GM21717 (cell line): ENCODE measurements at regions not wholly inside any gene's neighbourhood (a gene's known extent, or its start where the extent isn't known, plus 50 kb on each side); places are given as distances from the start of the nearest gene placed in this dataset.
"Not testable (repeated sequence)": the region's sequence is repeated elsewhere in the genome, so short reads cannot be mapped to it uniquely, and the experiment has no call there.

Experiments used
- ATAC-seq: cut with Tn5 transposase; IDR thresholded peaks from one replicate; pipeline ENCODE4 v1.9.1; 2021; ENCODE audit warnings: mild to moderate bottlenecking, moderate library complexity; ENCODE audit not compliant: unreplicated experiment

DNA sequence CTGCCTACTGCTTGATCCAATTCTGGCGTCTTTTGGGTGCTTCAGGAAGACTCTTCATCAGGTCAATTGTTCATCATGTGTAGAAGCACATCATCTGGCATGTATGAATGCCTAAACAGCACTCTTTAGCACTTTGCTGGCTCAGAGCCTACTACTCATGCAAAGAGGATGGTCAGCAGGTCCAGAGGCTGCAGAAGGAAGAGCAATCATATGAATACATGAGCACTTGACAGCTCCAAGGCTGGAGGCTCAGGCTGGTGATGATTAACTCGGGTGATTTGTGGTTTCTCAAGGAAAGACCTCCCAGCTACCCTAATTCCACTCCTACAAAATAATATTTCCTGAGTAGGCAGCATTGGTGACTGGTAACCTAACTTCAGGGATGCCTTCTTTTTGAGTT lies 103.8 kb upstream of the CXCL13 start:
- ATAC-seq: no peak

DNA sequence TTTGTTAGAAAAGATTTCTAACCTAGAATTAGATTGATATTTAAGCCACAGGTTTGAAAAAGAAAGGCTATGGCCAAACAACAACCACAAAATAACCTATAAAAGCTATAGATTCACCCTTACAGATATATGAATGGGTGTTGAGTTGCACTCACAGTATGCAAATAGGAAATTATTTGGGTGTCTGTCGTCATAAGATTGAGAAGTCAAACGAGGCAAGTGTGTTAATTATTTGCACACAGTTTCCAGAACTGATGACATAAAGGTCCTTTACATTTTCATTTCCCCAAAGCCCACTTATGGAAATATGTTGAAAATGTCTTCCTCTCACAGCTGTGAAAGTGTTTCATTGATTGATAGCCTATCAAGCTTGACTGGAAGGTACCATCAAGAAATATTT lies 101.2 kb upstream of the CXCL13 start:
- ATAC-seq: no peak

DNA sequence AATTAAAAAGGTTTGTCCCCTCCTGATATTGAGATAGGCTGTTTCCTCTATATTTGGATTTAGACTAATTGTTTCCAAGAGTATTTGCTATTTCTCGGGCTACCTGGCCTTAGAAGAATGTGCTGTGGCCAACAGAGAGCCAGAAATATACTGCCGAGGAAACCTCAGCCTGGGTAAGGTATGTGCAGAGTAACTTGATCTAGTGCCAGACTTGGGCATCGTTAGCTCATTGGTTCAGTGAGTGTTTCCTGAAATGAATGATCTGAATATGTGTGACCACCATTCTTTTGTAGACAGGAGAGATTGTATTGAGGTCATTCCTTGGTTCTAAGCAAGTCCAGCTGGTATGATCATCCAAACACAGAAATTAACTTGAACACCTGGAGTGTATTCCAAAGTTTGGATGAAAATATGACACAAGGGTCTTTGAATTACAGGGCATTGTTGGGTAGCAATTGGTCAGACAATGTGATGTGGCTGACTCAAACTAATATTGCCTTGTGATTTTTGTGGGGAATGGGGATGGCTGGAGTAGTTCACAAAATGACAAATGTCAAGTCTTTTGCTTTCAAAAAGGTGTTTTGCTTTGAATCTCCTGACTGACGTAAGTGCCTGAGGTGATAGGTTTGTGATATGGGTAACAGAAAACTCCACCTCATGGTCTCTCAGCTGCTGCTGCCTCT lies 100.2 kb upstream of the CXCL13 start:
- ATAC-seq: peak; percentile 58

DNA sequence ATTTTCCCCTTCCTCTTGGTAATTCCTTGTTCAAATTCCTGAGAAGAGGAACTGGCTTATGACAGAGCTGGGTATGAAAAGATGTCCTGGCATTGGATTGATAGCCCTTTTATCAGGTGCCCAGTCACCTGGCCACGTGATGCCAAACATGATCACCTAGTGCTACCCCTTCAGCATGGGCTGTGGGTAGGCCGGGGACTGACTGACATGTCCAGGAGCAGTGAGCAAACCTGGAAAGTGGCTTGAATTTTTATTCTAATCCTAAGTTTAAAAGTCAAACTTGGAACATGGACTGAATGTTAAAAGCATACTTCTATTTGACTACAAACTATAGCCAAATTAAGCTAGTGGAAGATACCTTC lies 99.7 kb upstream of the CXCL13 start:
- no peak for ATAC-seq

DNA sequence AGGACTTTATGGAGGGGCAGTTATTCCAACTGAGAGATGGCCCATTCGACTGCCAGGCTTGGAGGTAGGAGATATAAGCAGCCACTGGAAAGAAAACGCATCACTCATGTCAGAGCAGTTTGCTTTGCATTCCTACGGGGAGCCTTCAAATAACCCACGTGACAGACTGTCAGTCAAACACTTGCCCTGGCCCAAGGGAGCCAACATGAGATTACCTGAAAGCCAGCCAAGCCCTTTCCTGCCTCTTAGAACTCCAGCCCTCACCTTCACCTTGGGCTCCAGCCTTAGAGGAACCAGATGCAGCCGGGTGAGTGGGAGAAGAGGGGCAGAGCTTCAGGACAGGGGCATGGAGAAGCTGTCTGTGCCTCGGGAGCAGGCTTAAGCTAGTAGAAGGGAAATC lies 95.3 kb upstream of the CXCL13 start:
- no peak for ATAC-seq

DNA sequence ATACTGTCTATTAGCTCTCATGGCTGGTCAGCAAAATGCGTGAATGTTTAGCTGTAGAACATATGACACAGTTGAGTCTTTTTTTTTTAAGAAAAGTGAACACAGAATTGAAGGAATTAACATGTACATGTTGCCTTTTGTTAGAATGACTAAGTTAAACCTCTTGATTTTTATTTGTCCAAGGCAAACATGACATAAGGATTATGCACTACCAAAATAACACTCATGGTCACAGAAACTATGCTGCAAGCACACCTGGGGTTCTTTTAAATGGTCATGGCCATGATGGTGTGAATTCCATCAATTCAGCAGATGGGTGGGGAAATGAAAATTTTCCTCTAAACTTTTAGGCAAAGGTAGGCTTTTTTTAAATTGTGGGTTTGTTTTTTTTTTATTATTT lies 80.1 kb upstream of the CXCL13 start:
- ATAC-seq: no peak

DNA sequence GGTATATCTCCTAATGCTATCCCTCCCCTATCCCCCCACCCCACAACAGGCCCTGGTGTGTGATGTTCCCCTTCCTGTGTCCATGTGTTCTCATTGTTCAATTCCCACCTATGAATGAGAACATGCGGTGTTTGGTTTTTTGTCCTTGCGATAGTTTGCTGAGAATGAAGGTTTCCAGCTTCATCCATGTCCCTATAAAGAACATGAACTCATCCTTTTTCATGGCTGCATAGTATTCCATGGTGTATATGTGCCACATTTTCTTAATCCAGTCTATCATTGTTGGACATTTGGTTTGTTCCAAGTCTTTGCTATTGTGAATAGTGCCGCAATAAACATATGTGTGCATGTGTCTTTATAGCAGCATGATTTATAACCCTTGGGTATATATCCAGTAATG lies 77.7 kb upstream of the CXCL13 start:
- not testable (repeated sequence) for ATAC-seq

DNA sequence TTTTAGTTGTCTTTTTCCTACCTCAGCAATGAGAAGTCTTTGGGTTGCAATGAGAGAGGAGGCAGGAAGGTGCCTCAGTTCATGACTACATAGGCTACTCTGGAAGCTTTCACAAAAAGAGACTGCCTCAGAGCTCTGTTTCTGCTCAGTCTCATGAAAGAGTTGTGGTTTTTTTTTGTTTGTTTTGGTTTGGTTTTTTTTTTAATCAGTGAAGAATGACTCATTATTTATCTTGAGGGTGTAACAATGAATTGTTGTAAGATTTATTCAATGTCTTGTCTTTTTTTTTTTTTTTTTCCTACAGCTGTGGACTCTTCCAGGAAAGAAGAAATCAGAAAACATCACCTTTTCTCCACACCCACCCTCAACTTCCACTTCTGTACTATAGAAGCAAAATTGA lies 67.5 kb upstream of the CXCL13 start:
- ATAC-seq: no peak

DNA sequence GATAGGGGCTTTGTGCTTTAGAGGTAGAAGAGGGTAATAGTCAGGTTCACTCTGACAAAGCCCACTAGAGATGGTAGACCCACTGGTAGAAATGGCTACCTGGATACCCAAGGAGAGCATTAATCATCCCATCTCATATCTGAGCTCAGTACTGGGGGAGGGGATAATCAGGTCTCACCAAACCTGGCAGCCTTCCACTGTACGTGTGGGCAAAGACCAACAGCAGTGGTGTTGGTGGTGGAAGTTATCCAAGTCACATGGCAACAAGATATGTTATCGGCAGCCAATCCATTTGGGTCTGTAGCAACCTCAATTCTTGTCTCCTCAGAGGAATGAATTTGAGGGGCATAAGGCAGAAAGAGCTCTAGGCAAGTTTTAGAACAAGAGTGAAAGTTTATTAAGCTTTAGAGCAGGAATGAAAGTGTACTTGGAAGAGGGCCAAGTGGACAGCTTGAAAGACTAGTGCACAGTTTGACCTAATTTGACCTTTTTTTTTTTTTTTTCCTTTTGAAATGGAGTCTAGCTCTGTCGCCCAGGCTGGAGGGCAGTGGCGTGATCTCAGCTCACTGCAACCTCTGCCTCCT lies 67.0 kb upstream of the CXCL13 start:
- no peak for ATAC-seq
